ENCODE measurements at regions not wholly inside any gene's neighbourhood (a gene's known extent, or its start where the extent isn't known, plus 50 kb on each side); places are given as distances from the start of the nearest gene placed in this dataset.

DNA sequence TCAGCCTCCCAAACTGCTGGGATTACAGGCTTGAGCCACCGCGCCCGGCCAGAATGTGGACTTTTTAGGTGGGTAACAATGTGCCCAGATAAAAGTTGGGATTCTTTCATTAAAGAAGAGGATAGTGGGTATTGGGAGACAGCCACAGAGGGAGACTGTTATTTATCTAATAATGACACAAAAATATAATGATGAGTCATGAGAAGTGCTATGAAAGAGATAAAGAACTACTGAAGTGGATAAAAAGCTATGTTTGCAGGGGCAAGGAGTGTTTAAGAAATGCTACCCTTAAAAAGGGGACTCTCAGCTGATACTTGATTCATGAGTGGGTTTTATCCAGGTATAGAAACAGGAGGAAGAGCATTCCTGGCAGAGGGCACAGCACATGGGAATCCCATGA, 143.6 kb upstream of the ERCC6L2 start:
- POLR2A ChIA-PET = interaction anchor here (0.7 kb wide), 1 partner anchor 21 kb away, joined by 6 read pairs; no protein-coding TSS in a partner anchor
- Histone ChIP-seq H3K4me3 (ENCODE audit: low read depth, low read length) (no peak overlapping the region), H3K27ac (ENCODE audit: extremely low read depth, low read depth, low read length) (no peak overlapping the region), H3K4me1 (ENCODE audit: control insufficient read depth, insufficient read depth, low read length) (peaks cover 9% of the 10 kb centered on the region), H3K36me3 (ENCODE audit: control insufficient read depth in 2 of 2, insufficient read depth in 1 of 2, low read length in 2 of 2) (no peaks in the 10 kb centered on the region), H3K9me3 (ENCODE audit: control insufficient read depth, insufficient read depth, low read depth, low read length) (no peaks in the 10 kb centered on the region)
- CTCF ChIA-PET = interaction anchor here (0.7 to 0.8 kb wide), 3 partner anchors 20 to 173 kb away, joined by 3 to 4 read pairs (median 3); no protein-coding TSS in a partner anchor
- no peak for TF ChIP-seq ZNF391 (tag by site-specific recombination; IDR thresholded peaks at IDR 0.05; ENCODE audit: borderline replicate concordance, low read depth)
- TF ChIP-seq ZNF324 (tag by site-specific recombination; IDR thresholded peaks at IDR 0.05) = no peak
- TF ChIP-seq TSHZ1 (tag by site-specific recombination; IDR thresholded peaks at IDR 0.05; ENCODE audit: borderline replicate concordance) = no peak
- no peak for TF ChIP-seq ZNF48 (tag by site-specific recombination; IDR thresholded peaks at IDR 0.05)
- TF ChIP-seq, protein P1, sequence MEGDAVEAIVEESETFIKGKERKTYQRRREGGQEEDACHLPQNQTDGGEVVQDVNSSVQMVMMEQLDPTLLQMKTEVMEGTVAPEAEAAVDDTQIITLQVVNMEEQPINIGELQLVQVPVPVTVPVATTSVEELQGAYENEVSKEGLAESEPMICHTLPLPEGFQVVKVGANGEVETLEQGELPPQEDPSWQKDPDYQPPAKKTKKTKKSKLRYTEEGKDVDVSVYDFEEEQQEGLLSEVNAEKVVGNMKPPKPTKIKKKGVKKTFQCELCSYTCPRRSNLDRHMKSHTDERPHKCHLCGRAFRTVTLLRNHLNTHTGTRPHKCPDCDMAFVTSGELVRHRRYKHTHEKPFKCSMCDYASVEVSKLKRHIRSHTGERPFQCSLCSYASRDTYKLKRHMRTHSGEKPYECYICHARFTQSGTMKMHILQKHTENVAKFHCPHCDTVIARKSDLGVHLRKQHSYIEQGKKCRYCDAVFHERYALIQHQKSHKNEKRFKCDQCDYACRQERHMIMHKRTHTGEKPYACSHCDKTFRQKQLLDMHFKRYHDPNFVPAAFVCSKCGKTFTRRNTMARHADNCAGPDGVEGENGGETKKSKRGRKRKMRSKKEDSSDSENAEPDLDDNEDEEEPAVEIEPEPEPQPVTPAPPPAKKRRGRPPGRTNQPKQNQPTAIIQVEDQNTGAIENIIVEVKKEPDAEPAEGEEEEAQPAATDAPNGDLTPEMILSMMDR (tag by site-specific recombination; IDR thresholded peaks at IDR 0.05) = no peak
- no peak for TF ChIP-seq ZBTB26 (tag by site-specific recombination; optimal IDR thresholded peaks at IDR 0.05)
- TF ChIP-seq, protein P2, sequence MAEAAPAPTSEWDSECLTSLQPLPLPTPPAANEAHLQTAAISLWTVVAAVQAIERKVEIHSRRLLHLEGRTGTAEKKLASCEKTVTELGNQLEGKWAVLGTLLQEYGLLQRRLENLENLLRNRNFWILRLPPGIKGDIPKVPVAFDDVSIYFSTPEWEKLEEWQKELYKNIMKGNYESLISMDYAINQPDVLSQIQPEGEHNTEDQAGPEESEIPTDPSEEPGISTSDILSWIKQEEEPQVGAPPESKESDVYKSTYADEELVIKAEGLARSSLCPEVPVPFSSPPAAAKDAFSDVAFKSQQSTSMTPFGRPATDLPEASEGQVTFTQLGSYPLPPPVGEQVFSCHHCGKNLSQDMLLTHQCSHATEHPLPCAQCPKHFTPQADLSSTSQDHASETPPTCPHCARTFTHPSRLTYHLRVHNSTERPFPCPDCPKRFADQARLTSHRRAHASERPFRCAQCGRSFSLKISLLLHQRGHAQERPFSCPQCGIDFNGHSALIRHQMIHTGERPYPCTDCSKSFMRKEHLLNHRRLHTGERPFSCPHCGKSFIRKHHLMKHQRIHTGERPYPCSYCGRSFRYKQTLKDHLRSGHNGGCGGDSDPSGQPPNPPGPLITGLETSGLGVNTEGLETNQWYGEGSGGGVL (tag by site-specific recombination; IDR thresholded peaks at IDR 0.05) = no peak
- no peak for TF ChIP-seq ZNF654 (tag by site-specific recombination; IDR thresholded peaks at IDR 0.05; ENCODE audit: low read depth)
- no peak for TF ChIP-seq ZNF404 (tag by site-specific recombination; IDR thresholded peaks at IDR 0.05)
- no peak for TF ChIP-seq KLF16 (tag by site-specific recombination; IDR thresholded peaks at IDR 0.05)

GRCh38 chr9:95729669-95730368, 145.7 kb upstream of the ERCC6L2 start:
- H3K36me3 ChIP-seq (ENCODE audit: control insufficient read depth in 2 of 2, insufficient read depth in 1 of 2, low read length in 2 of 2) = no peaks in the 10 kb centered on the region
- ChIA-PET CTCF (interaction anchor here (0.5 to 0.7 kb wide), 4 partner anchors 38 to 488 kb away, joined by 3 to 4 read pairs (median 3); no protein-coding TSS in a partner anchor), POLR2A (no interaction called here)
- H3K9me3 ChIP-seq (ENCODE audit: control insufficient read depth, insufficient read depth, low read depth, low read length) = no peaks in the 10 kb centered on the region
- H3K4me1 ChIP-seq (ENCODE audit: control insufficient read depth, insufficient read depth, low read length) = peaks cover 9% of the 10 kb centered on the region
- H3K27ac ChIP-seq (ENCODE audit: extremely low read depth, low read depth, low read length) = no peak overlapping the region
- H3K4me3 ChIP-seq (ENCODE audit: low read depth, low read length) = no peak overlapping the region
- TF ChIP-seq, protein P3, sequence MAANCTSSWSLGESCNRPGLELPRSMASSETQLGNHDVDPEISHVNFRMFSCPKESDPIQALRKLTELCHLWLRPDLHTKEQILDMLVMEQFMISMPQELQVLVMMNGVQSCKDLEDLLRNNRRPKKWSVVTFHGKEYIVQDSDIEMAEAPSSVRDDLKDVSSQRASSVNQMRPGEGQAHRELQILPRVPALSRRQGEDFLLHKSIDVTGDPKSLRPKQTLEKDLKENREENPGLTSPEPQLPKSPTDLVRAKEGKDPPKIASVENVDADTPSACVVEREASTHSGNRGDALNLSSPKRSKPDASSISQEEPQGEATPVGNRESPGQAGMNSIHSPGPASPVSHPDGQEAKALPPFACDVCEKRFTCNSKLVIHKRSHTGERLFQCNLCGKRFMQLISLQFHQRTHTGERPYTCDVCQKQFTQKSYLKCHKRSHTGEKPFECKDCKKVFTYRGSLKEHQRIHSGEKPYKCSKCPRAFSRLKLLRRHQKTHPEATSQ (tag by site-specific recombination; IDR thresholded peaks at IDR 0.05) = no peak
- TF ChIP-seq KLF1 (tag by site-specific recombination; IDR thresholded peaks at IDR 0.05) = peak; percentile 21; the same call in 1 of the 2 replicates
